Adrenal gland (tissue), 9 donors: ENCODE measurements at regions not wholly inside any gene's neighbourhood (a gene's known extent, or its start where the extent isn't known, plus 50 kb on each side); places are given as distances from the start of the nearest gene placed in this dataset.
"Not testable (repeated sequence)": the region's sequence is repeated elsewhere in the genome, so short reads cannot be mapped to it uniquely, and the experiment has no call there.

Experiments used
- DNase-seq, 7 donors: peaks; one replicate each; pipeline ENCODE4 v3.0.0-alpha.2; 2019 to 2020
- H3K27ac ChIP-seq, 5 donors: fragments of 200-600 bp; sonication (generic) in 4 of 5; 1 replicate in 3 of 5; 2 replicates in 2 of 5; pipeline versions ENCODE4 v1.5.1 to v1.8.0; 2016 to 2020; ENCODE audit warnings: mild to moderate bottlenecking in 1 of 5
- H3K27me3 ChIP-seq: fragments of 200-600 bp; 2 replicates; pipeline ENCODE4 v1.8.0; 2021
- H3K36me3 ChIP-seq, 2 donors: fragments of 200-600 bp; replicated peaks in 1 of 2; 1 replicate in 1 of 2; 2 replicates in 1 of 2; pipeline versions ENCODE4 v1.5.1 to v1.8.0; 2018 to 2022
- H3K4me1 ChIP-seq, 2 donors: fragments of 200-600 bp; replicated peaks in 1 of 2; 1 replicate in 1 of 2; 2 replicates in 1 of 2; pipeline versions ENCODE4 v1.5.1 to v1.8.0; 2018 to 2021
- H3K4me3 ChIP-seq, 4 donors: fragments of 200-600 bp; sonication (generic) in 3 of 4; one replicate each; pipeline ENCODE4 v1.5.1; 2016 to 2018
- H3K9me3 ChIP-seq, 3 donors: fragments of 200-600 bp; sonication (generic) in 1 of 3; replicated peaks in 1 of 3; 1 replicate in 2 of 3; 2 replicates in 1 of 3; pipeline versions ENCODE4 v1.5.1 to v1.8.0; 2016 to 2021
- POLR2A ChIP-seq, 2 donors: fragments of 450-650 bp; IDR thresholded peaks; one replicate each; pipeline ENCODE4 v1.6.1; 2017; ENCODE audit warnings: antibody characterized with exemption in 2 of 2, mild to moderate bottlenecking in 2 of 2, moderate library complexity in 1 of 2
- WGBS, 4 donors: extraction: QIAGEN DNeasy Blood & Tissue Kit in 2 of 4; methylation state at CpG; one replicate each; pipeline versions ENCODE4 v1.1.5 to v1.1.7; 2013 to 2017; 5-methylcytosine and 5-hydroxymethylcytosine counted together
- intact Hi-C, 2 donors: fragments of 100-400 bp; cut with DNase I; formaldehyde crosslinking; loops; one replicate each; pipeline versions ENCODE4 v1.14.1 to v1.15.0; 2022 to 2023
- TF ChIP-seq, protein P1 (sequence below), 6 experiments: fragments of 450-650 bp in 4 of 6; fragments of 200-600 bp in 2 of 6; sonication (generic) in 1 of 6; IDR thresholded peaks; 1 replicate in 5 of 6; 2 replicates in 1 of 6; pipeline versions ENCODE4 v1.5.1 to v1.8.0; 2016 to 2021; ENCODE audit warnings: antibody characterized with exemption in 6 of 6, mild to moderate bottlenecking in 2 of 6, moderate library complexity in 1 of 6
- donor health status: healthy with polysubstance abuse.
- donor health status: Bipolar disorder and iron deficiency.
- donor health status: DM: yes; HTN: yes; CAD: no.
- donor health status: DM: no; HTN: no; CAD: no.
- donor health status: DM: no; HTN: no; CAD: no.

- intact Hi-C loops = no loop called here
- H3K9me3 ChIP-seq = no peaks in the 10 kb centered on the region
- H3K36me3 ChIP-seq = no peaks in the 10 kb centered on the region
- no peak overlapping the region for H3K4me3 ChIP-seq
- DNase-seq = no peak
- H3K27me3 ChIP-seq = no peaks in the 10 kb centered on the region
- H3K27ac ChIP-seq = no peak overlapping the region
- 83 to 91% (median 84%) methylated on average over 1 of the region's 1 CpG for WGBS, 4 donors
- TF ChIP-seq, protein P1, sequence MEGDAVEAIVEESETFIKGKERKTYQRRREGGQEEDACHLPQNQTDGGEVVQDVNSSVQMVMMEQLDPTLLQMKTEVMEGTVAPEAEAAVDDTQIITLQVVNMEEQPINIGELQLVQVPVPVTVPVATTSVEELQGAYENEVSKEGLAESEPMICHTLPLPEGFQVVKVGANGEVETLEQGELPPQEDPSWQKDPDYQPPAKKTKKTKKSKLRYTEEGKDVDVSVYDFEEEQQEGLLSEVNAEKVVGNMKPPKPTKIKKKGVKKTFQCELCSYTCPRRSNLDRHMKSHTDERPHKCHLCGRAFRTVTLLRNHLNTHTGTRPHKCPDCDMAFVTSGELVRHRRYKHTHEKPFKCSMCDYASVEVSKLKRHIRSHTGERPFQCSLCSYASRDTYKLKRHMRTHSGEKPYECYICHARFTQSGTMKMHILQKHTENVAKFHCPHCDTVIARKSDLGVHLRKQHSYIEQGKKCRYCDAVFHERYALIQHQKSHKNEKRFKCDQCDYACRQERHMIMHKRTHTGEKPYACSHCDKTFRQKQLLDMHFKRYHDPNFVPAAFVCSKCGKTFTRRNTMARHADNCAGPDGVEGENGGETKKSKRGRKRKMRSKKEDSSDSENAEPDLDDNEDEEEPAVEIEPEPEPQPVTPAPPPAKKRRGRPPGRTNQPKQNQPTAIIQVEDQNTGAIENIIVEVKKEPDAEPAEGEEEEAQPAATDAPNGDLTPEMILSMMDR (IDR thresholded peaks at IDR 0.05) = no peak
- TF ChIP-seq POLR2A (IDR thresholded peaks at IDR 0.05) = no peak
- H3K4me1 ChIP-seq = peaks cover 0 to 3% of the 10 kb centered on the region in 2 donors
These were observed 106.2 kb upstream of the CCDC28A start for GRCh38 chr6:138667408-138667807.

DNA sequence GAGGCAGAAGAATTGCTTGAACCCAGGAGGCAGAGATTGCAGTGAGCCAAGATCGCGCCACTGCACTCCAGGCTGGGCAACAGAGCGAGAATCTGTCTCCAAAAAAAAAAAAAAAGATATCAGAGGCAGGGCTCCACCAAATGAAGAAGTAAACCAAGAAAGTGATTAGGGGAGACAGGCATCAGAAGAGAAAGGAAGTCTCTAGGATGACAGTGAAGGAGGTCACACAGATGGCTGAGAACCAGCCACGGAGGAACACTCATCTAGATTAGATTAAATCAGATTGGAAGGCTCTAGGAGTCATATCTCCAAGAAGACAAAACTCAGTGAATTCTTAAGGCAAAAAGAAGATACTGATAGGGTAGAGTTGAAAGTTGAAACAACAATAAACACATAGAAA is 102.2 kb upstream of the CCDC28A start:
- no peak for TF ChIP-seq POLR2A (IDR thresholded peaks at IDR 0.05)
- TF ChIP-seq, protein P1 (IDR thresholded peaks at IDR 0.05) = no peak
- no peak for DNase-seq
- H3K9me3 ChIP-seq = no peaks in the 10 kb centered on the region

DNA sequence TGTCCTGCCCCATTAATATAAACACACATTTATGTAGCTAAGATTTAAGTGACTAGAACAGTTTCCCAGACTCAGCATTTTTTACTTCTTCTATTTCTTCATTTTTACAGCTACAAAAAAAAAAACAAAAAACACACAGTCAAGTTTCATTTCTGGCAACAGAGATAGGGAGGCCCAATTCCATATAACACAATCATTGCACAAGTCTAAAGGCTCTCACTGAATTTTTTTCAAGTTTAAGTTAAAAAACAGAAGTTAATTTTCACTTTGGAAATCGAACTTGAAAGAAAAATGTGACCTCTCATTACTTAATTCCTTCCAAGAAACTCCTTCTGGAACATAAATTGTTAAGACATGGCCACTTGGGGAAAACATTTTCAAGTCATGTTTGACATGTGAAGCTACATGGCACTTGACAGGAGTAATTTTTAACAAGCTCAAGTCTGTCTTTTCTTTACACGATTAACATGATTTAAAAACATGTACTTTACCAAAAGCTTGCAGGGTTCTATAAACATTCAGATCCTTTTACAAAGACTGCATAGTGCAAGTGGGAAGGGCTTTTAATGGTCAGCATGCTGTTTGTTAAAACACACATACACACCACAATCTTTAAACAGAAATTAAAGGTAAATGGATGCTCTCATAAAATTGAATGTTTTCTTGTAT is 100.1 kb upstream of the CCDC28A start:
- H3K27me3 ChIP-seq = no peaks in the 10 kb centered on the region
- H3K4me1 ChIP-seq = peaks cover 0 to 10% of the 10 kb centered on the region in 2 donors
- intact Hi-C loops = no loop called here
- WGBS, 4 donors = 35 to 43% (median 38%) methylated on average over 2 of the region's 2 CpGs
- no peak overlapping the region for H3K4me3 ChIP-seq
- no peak for DNase-seq
- H3K36me3 ChIP-seq = no peaks in the 10 kb centered on the region
- peak overlapping the region in 1 of 5 donors; percentile 18 for H3K27ac ChIP-seq
- no peaks in the 10 kb centered on the region for H3K9me3 ChIP-seq
- TF ChIP-seq, protein P1 (IDR thresholded peaks at IDR 0.05) = no peak
- TF ChIP-seq POLR2A (IDR thresholded peaks at IDR 0.05) = no peak

More for the DNA sequence above, 102.2 kb upstream of the CCDC28A start:
- Histone ChIP-seq H3K4me1 (peaks cover 0 to 10% of the 10 kb centered on the region in 2 donors), H3K4me3 (no peak overlapping the region), H3K27me3 (no peaks in the 10 kb centered on the region), H3K27ac (no peak overlapping the region), H3K36me3 (no peaks in the 10 kb centered on the region)
- 78 to 89% (median 83%) methylated on average over 4 of the region's 4 CpGs for WGBS, 4 donors
- intact Hi-C loops = no loop called here

GRCh38 chr6:138674444-138674843 is 99.1 kb upstream of the CCDC28A start:
- H3K27ac ChIP-seq, H3K4me1 ChIP-seq, H3K4me3 ChIP-seq, H3K27me3 ChIP-seq, H3K36me3 ChIP-seq, H3K9me3 ChIP-seq, intact Hi-C loops, DNase-seq: not testable (repeated sequence)
- WGBS, 4 donors = 80 to 97% (median 96%) methylated on average over 4 of the region's 4 CpGs

- no peaks in the 10 kb centered on the region for H3K36me3 ChIP-seq
- peaks cover 0 to 5% of the 10 kb centered on the region in 2 donors for H3K4me1 ChIP-seq
- TF ChIP-seq POLR2A (IDR thresholded peaks at IDR 0.05) = no peak
- TF ChIP-seq, protein P1 (IDR thresholded peaks at IDR 0.05) = no peak
- H3K27ac ChIP-seq = no peak overlapping the region
- H3K27me3 ChIP-seq = no peaks in the 10 kb centered on the region
- no peaks in the 10 kb centered on the region for H3K9me3 ChIP-seq
- intact Hi-C loops = no loop called here
- no peak overlapping the region for H3K4me3 ChIP-seq
- no peak for DNase-seq
- 91 to 96% (median 93%) methylated on average over 5 to 6 of the region's 6 CpGs for WGBS, 4 donors
These were observed 96.0 kb upstream of the CCDC28A start for GRCh38 chr6:138677538-138677937.
